ENCODE measurements at regions not wholly inside any gene's neighbourhood (a gene's known extent, or its start where the extent isn't known, plus 50 kb on each side); places are given as distances from the start of the nearest gene placed in this dataset.
A peak's percentile ranks its signal among the peaks of the same experiment; 100 is the strongest.

GRCh38 chr17:79298799-79299198 is 224.2 kb downstream of the ENGASE start:
- Histone ChIP-seq H3K27me3 (peaks cover 0 to 77% of the 10 kb centered on the region in 2 donors), H3K36me3 (no peaks in the 10 kb centered on the region), H3K27ac (no peak overlapping the region), H3K9me3 (no peaks in the 10 kb centered on the region), H3K4me3 (no peak overlapping the region), H3K4me1 (no peaks in the 10 kb centered on the region)
- TF ChIP-seq CTCF (IDR thresholded peaks at IDR 0.05) (no peak), POLR2AphosphoS5 (IDR thresholded peaks at IDR 0.05) (no peak), POLR2A (IDR thresholded peaks at IDR 0.05) (no peak)
- no peak for DNase-seq (ENCODE audit: low spot score in 2 of 2)
- intact Hi-C loops (cut with DNase I; ENCODE audit: low total_unique reads), result no loop called here

GRCh38 chr17:79296243-79296642 is 221.6 kb downstream of the ENGASE start:
- TF ChIP-seq POLR2AphosphoS5 (IDR thresholded peaks at IDR 0.05), result no peak
- no peak for TF ChIP-seq CTCF (IDR thresholded peaks at IDR 0.05)
- TF ChIP-seq POLR2A (IDR thresholded peaks at IDR 0.05), result no peak
- H3K4me3 ChIP-seq, result no peak overlapping the region
- H3K27me3 ChIP-seq, result peaks cover 0 to 74% of the 10 kb centered on the region in 2 donors
- H3K27ac ChIP-seq, result no peak overlapping the region
- no peaks in the 10 kb centered on the region for H3K36me3 ChIP-seq
- DNase-seq (ENCODE audit: low spot score in 2 of 2), result no peak
- no peaks in the 10 kb centered on the region for H3K9me3 ChIP-seq
- no peaks in the 10 kb centered on the region for H3K4me1 ChIP-seq
- intact Hi-C loops (cut with DNase I; ENCODE audit: low total_unique reads), result no loop called here

- no peaks in the 10 kb centered on the region for H3K9me3 ChIP-seq
- H3K4me1 ChIP-seq, result no peaks in the 10 kb centered on the region
- intact Hi-C loops (cut with DNase I; ENCODE audit: low total_unique reads), result no loop called here
- peaks cover 0 to 78% of the 10 kb centered on the region in 2 donors for H3K27me3 ChIP-seq
- TF ChIP-seq CTCF (IDR thresholded peaks at IDR 0.05) (no peak), POLR2AphosphoS5 (IDR thresholded peaks at IDR 0.05) (no peak), POLR2A (IDR thresholded peaks at IDR 0.05) (no peak)
- DNase-seq (ENCODE audit: low spot score in 2 of 2), result no peak
- H3K27ac ChIP-seq, result no peak overlapping the region
- H3K4me3 ChIP-seq, result no peak overlapping the region
- no peaks in the 10 kb centered on the region for H3K36me3 ChIP-seq
These were observed 220.7 kb downstream of the ENGASE start for GRCh38 chr17:79295307-79295706.

DNA sequence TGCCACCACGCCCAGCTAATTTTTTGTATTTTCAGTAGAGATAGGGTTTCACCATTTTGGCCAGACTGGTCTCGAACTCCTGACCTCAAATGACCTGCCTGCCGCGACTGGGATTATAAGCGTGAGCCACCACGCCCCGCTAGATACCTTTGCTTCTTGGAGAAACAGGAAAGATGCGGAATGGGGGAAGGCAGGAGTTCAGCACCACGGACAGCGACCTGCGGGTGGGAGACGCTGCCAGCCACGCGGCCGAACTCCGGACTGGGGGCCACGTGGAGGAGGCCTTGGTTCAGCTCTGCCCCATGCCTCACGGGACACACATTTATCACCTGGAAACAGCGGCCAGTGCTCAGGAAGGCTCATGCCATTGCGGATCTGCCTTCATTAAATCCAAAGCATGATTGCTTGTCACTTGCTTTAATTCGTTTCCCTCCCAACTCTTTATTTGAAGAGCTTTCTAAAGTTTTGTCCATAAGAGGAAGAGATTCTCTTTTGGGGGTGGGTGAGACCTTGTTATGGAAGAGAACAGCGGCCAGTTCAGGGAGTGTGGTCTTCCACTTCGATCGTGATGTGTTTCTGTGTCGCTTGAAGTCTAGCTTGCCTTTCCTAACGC is 219.9 kb downstream of the ENGASE start:
- intact Hi-C loops (cut with DNase I; ENCODE audit: low total_unique reads), result no loop called here
- DNase-seq (ENCODE audit: low spot score in 2 of 2), result peak; percentile 19 to 62
- TF ChIP-seq CTCF (IDR thresholded peaks at IDR 0.05) (no peak), POLR2A (IDR thresholded peaks at IDR 0.05) (no peak), POLR2AphosphoS5 (IDR thresholded peaks at IDR 0.05) (no peak)
- H3K4me1 ChIP-seq, result no peaks in the 10 kb centered on the region
- no peaks in the 10 kb centered on the region for H3K36me3 ChIP-seq
- peaks cover 0 to 79% of the 10 kb centered on the region in 2 donors for H3K27me3 ChIP-seq
- no peak overlapping the region for H3K4me3 ChIP-seq
- H3K9me3 ChIP-seq, result no peaks in the 10 kb centered on the region
- no peak overlapping the region for H3K27ac ChIP-seq

- no peaks in the 10 kb centered on the region for H3K9me3 ChIP-seq
- no peaks in the 10 kb centered on the region for H3K4me1 ChIP-seq
- H3K27ac ChIP-seq, result no peak overlapping the region
- no peak overlapping the region for H3K4me3 ChIP-seq
- no peak for TF ChIP-seq CTCF (IDR thresholded peaks at IDR 0.05)
- no peak for TF ChIP-seq POLR2A (IDR thresholded peaks at IDR 0.05)
- intact Hi-C loops (cut with DNase I; ENCODE audit: low total_unique reads), result no loop called here
- peaks cover 0 to 78% of the 10 kb centered on the region in 2 donors for H3K27me3 ChIP-seq
- no peak for DNase-seq (ENCODE audit: low spot score in 2 of 2)
- H3K36me3 ChIP-seq, result no peaks in the 10 kb centered on the region
These were observed 217.9 kb downstream of the ENGASE start for GRCh38 chr17:79292501-79292900.

Data from breast epithelium (tissue), 4 donors.